ENCODE measurements at regions not wholly inside any gene's neighbourhood (a gene's known extent, or its start where the extent isn't known, plus 50 kb on each side); places are given as distances from the start of the nearest gene placed in this dataset.

GRCh38 chr1:2946291-2946690 lies 75.0 kb upstream of the ACTRT2 start:
- Histone ChIP-seq H3K36me3 (no peaks in the 10 kb centered on the region), H3K27me3 (peaks cover 0 to 18% (median 13%) of the 10 kb centered on the region in 7 donors), H3K4me3 (no peak overlapping the region), H3K4me1 (peaks cover 0 to under 1% (median 0%) of the 10 kb centered on the region in 9 donors), H3K27ac (no peak overlapping the region), H3K9me3 (peaks cover 0 to 8% (median 2%) of the 10 kb centered on the region in 11 donors)
- intact Hi-C loops (cut with DNase I): no loop called here
- DNase-seq (no peak), ATAC-seq (no peak)
- TF ChIP-seq, protein P1, sequence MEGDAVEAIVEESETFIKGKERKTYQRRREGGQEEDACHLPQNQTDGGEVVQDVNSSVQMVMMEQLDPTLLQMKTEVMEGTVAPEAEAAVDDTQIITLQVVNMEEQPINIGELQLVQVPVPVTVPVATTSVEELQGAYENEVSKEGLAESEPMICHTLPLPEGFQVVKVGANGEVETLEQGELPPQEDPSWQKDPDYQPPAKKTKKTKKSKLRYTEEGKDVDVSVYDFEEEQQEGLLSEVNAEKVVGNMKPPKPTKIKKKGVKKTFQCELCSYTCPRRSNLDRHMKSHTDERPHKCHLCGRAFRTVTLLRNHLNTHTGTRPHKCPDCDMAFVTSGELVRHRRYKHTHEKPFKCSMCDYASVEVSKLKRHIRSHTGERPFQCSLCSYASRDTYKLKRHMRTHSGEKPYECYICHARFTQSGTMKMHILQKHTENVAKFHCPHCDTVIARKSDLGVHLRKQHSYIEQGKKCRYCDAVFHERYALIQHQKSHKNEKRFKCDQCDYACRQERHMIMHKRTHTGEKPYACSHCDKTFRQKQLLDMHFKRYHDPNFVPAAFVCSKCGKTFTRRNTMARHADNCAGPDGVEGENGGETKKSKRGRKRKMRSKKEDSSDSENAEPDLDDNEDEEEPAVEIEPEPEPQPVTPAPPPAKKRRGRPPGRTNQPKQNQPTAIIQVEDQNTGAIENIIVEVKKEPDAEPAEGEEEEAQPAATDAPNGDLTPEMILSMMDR (IDR thresholded peaks at IDR 0.05): no peak
- 55 to 59% methylated on average over 16 of the region's 16 CpGs for WGBS, 2 donors

GRCh38 chr1:2946999-2947690 lies 74.1 kb upstream of the ACTRT2 start:
- intact Hi-C loops (cut with DNase I): no loop called here
- H3K27me3 ChIP-seq: peaks cover 0 to 18% (median 13%) of the 10 kb centered on the region in 7 donors
- no peak for DNase-seq
- no peak overlapping the region for H3K4me3 ChIP-seq
- no peaks in the 10 kb centered on the region for H3K36me3 ChIP-seq
- H3K9me3 ChIP-seq: no peaks in the 10 kb centered on the region
- peaks cover 0 to 9% (median 0%) of the 10 kb centered on the region in 9 donors for H3K4me1 ChIP-seq
- WGBS, 2 donors: 66 to 70% methylated on average over 21 of the region's 21 CpGs
- TF ChIP-seq, protein P1 (IDR thresholded peaks at IDR 0.05): no peak
- no peak overlapping the region for H3K27ac ChIP-seq
- ATAC-seq: no peak

GRCh38 chr1:2948001-2948750 lies 73.1 kb upstream of the ACTRT2 start:
- intact Hi-C loops (cut with DNase I): no loop called here
- DNase-seq (no peak), ATAC-seq (no peak)
- Histone ChIP-seq H3K27ac (no peak overlapping the region), H3K4me1 (peaks cover 0 to 10% (median 0%) of the 10 kb centered on the region in 9 donors), H3K36me3 (no peaks in the 10 kb centered on the region), H3K27me3 (peaks cover 0 to 18% (median 13%) of the 10 kb centered on the region in 7 donors), H3K4me3 (no peak overlapping the region), H3K9me3 (peaks cover 0 to 4% (median 0%) of the 10 kb centered on the region in 11 donors)
- 84 to 85% methylated on average over 20 of the region's 20 CpGs for WGBS, 2 donors
- TF ChIP-seq, protein P1 (IDR thresholded peaks at IDR 0.05): no peak

DNA sequence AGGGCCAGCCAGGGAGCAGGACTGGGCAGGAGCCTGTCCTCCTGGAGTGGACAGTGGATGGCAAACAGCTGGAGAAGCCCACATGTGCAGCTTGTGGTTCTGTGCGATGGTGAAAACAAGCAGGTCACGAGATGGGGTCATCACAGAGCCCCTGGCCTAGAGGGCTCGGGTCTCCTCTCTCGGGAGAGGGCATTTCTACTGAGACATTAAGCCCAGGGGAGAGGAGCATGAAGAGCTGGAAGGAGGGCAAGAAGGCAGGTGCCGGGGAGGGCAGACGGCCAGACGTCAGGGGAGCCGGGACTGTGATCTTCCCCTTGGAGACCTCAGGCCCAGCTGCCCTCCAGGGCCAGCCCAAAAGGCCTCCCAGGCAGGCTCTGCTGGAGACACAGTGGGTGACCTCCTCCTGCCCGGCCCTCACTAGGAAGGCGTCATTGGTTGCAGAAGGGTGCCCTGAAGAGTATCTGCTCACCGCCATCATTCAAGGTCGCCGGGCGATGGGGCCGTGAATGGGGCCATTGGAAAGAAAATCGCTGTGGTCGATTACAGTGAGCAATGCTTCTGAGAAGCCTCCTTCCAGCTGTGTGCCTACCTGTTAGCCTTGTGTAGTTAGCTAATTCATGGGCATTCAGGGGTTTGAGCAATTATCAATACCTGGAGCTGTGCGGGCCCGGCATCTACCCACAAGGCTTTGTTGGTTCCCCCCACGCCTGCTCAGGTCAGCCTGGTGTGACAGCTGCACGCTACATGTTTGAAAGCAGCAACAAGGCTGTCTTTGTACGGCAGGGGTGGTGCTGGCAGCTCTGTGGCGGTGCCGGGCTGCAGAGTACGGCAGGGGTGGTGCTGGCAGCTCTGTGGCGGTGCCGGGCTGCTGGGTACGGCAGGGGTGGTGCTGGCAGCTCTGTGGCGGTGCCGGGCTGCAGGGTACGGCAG lies 72.3 kb upstream of the ACTRT2 start:
- peaks cover 0 to 10% (median 0%) of the 10 kb centered on the region in 9 donors for H3K4me1 ChIP-seq
- DNase-seq (no peak), ATAC-seq (no peak)
- 86 to 88% methylated on average over 25 to 26 of the region's 31 CpGs for WGBS, 2 donors
- no peaks in the 10 kb centered on the region for H3K36me3 ChIP-seq
- no peak overlapping the region for H3K4me3 ChIP-seq
- H3K9me3 ChIP-seq: peaks cover 0 to 12% (median 3%) of the 10 kb centered on the region in 11 donors
- peaks cover 0 to 16% (median 13%) of the 10 kb centered on the region in 7 donors for H3K27me3 ChIP-seq
- TF ChIP-seq, protein P1 (IDR thresholded peaks at IDR 0.05): no peak
- H3K27ac ChIP-seq: no peak overlapping the region
- intact Hi-C loops (cut with DNase I): no loop called here
